GM18507 (cell line): ENCODE measurements at regions not wholly inside any gene's neighbourhood (a gene's known extent, or its start where the extent isn't known, plus 50 kb on each side); places are given as distances from the start of the nearest gene placed in this dataset.

Experiments
- DNase-seq: peaks from one replicate; pipeline ENCODE4 v3.0.0; 2011; ENCODE audit warnings: low read depth; ENCODE audit not compliant: insufficient read length; ENCODE audit errors: extremely low spot score
- FAIRE-seq: peaks from 2 replicates; lab custom pipeline; 2011; peaks lifted over from hg19 to GRCh38; lab: Jason Lieb, UNC

DNA sequence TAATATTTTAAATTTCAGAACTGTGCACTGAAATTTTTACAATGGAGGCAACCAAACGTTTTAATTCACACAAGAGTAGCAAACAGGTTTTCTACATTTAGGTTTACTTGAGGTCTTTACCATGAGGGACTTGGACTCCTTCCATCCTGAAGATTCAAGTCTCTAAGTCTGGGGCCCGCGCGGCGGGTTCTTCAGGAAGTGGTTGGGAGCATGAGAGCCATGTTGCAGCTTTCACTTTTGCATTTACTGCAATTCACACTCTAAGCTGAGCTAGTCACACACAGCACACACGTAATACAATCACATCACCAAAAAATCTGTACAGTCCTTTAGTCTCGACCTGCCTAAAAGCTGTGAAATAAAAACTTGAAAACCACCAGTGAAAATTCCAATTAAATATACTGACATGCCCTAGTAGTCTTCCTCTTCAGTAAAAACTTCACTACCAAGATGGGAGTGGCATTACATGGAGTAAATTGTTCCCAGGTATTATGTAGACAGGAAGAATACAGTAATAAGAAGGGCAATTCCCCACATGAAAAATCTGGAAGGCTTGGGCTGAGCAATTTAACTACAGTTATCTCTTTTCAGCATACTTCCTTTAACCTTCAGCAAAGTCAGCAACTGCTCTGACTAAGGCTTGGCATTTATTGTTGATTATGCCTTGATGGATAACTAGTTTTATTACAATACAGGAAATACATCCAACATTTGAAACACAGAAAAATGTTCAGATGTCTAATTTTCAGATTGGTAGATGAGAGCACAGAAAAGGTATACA is 571.1 kb upstream of the DIPK2B start:
- no peak for DNase-seq
- FAIRE-seq = peak; percentile 90

DNA sequence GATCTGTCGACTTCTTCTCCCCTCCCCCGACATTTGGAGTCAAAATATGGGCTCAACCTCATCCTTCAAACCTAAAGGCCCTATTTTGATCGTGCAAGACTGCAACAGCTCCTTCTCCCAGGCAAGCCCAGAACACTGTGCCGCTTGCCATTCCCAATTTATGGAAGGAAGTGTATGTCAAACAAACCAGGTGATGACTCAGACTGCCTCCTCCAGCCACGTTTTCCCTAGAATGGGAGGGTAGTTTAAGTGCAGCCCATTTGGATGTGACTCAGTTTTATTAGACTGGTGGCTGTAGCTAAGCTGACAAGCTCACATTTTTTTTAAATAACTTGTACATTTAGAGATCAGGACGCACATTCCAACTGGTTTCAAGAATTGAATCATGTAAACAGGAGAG is 570.4 kb upstream of the DIPK2B start:
- FAIRE-seq = peak; percentile 59
- no peak for DNase-seq

DNA sequence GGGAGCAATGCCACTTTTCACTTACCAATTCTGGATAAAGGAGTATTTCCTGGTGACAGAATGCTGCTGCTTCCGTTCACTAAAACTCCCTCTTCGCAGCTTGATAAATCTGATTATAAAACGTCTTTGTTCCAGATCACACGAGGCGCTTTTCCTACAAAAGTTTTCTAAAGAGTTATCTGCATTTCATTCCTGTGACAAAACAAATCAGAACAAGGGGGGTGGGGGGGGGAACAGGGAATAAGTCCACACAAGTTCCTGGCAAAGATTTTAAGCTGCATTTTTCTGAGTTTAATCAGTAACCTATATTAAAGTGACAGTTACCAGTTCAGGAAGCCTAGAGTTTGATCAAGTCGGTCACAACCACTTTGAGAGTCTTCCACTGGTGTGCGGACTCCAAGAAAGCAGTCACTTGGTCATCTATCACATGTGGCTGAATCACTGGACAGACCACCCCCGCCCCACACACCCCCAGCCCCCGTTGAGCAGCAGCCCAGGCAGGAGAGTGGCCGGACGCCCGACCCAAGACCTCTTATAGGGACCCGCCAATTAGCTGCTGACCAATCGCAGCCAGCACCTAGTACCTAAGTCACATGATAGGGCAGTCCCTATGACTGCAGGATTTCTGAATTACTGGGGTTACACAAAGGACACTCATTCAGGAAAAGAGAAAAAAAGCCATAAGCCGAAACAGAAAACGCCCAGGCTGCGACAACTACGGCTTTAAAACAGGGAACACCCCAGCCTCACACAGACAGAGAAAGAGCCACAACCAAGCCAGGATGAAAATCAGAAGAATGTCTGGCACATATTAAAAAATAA is 569.3 kb upstream of the DIPK2B start:
- peak; percentile 36 for DNase-seq

DNA sequence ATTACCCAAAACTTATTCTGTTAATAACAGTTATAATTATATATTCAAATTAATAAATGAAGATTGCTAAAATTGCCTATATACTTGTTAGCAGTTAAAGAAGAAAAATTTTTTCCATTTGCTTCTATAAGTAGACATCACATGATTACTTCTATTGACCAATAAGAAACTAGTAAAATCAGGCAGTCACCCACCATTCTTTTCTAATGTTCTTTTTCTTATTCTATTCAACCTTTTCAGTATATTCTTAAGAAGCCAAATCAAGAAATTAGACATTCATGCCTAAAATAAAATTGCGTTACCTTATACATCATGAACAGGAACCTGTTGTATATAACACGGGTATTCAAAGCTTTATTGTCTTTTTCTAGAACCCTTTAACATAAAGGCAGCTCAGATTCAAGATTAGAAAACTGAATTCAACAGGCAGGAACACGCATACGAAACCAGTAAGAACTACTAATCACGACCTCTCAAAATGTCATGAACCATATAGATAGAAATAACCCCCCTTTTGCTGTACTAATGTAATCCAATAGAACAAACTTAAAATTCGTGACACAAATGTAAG is 568.1 kb upstream of the DIPK2B start:
- DNase-seq (no peak), FAIRE-seq (peak; percentile 68)

More for the DNA sequence above, 569.3 kb upstream of the DIPK2B start:
- FAIRE-seq = peak; percentile 94

DNA sequence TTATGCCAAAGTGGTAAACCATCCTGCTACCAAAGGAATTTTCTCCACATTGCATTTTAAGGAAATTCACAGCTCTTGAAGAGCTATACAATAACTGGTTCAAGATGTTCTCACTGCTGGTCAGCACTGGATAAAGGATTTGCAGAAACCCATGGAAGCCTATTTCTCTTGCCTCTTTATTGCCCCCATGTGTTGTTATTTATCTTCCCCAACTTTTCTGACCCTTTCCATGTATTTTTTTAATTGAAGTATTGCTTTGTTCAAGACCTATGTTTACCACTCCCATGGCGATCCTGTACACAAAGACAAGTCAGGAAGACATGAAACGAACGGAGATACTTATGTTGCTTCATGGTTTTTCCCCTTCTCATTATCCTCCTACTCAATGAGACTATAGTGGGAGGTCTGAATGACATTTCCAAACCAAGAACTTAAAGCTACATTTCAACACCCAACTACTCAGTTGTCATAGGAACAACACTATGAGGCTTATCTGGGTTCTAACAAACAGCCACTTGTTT is 566.4 kb upstream of the DIPK2B start:
- FAIRE-seq (no peak), DNase-seq (no peak)

DNA sequence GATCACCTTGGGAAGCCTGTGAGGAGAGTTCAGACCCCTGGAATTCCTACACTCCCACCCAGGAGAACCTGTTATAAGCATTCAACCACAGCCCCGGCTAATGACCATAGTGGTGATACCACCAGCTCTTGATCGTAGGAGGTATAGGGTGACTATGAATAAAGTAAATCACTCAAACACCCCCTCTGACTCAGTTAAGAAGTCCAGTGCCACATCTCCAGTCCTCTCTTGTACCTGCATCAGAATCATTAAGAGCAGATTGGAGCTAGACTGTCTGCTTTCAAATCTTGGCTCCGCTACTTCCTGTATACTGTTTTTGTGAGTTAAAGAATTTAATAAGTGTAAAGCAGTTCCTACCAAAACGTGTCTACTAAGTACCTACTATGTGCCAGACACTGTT is 565.1 kb upstream of the DIPK2B start:
- FAIRE-seq (no peak), DNase-seq (no peak)

DNA sequence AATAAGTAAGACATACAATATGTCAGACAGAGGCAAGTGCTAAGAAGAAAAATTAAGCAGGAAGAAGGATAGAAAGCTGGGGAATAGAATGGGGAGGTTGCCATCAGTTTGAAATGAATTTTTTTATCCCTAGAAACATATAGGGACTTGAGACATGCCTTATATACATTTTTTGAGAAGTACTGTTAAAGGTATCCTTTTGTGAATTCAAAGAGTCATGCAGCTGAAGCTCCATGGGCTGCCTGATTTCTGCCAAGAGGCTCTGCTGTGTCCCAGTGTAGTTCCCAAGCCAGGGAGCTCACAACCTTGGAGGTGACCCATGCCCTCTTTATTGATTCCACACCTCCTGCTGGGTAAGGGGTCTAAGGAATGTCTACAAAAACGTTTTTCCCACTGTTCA is 564.6 kb upstream of the DIPK2B start:
- DNase-seq = no peak
- FAIRE-seq = peak; percentile 5

DNA sequence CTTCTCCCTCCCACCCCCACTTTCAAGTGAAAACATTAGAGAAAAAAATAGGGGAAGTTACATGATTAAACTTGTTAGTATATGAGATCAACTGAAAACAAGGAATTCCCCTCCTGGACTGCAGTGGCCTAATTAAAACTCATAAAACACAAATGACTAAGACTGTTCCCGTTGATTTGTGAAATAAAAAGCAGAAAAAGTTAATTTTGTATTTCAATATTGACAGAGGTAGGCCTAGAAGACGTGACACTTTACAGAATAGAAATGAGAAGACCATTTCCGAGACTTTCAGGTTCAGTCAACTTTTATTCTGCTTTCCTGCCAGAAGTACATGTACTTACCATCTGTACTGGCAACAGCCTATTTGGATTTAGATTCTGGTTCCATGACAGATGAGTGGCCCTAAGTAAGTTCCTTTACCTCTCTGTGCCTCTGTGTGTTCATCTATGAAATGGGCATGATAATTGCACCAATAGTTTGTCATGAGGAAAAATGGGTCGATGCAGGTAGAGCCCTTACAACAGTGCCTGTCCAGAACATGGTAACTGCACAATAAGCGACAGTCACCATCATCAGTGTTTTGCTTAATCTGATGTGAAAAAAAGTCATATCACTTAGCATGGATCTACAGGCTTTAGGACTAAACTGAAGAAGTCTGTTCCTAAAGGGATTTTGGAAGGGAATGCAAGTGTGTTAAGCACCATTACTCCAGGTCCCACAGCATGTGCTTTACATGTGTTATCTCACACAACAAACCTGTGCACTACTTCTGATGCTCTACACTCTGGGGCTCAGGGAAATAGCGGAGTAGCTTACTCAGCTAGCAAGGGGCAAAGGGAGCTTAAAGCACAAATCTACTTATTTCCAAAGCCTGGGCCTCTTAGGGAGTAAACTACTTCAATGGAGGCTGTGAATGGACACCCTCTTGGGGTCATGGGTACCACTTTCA is 562.3 kb upstream of the DIPK2B start:
- no peak for DNase-seq
- peak; percentile 56 for FAIRE-seq

DNA sequence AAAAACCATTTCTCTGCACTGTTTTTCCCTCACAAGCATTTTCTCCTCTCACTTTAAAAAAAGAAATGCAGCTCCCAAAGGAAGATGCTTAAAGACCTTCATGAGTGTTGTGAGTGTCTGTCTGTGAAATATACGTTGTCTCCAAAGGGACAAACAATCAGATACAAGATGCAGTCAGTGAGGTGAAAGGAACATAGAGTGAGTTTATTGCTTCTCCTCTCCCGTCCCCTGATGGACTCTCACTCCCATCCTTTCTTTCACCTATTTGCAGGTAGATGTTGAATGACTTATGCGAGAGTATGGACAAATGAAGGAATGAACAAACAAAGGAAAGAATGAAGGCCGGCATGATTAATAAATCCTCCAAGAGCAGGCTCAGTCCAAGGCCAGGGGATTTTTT is 561.2 kb upstream of the DIPK2B start:
- DNase-seq = no peak
- no peak for FAIRE-seq

DNA sequence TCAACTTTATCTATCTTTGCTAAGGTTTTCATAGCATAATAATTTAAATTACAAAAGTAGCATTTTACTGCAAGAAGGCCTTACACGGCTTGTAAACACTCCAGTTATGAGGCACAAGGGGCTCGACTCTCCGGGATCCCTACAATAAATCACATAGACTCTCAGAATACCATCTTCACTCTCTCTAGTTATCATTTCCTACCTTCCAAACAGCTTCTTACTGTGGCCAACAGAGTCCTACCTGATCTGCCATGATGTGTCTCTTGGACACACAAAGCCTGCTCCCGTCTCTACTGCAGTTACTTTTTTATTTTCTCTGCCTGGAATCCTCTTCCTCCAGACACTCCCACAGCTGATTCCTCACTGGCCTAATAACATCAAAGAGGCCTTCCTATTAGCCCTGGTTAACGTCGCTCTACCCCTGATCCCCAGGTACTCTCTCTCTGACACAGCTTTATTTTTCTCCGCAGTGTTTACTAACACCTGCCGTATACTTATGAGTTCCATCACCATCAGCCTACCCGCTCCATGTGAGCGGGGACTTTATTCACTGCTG is 559.6 kb upstream of the DIPK2B start:
- FAIRE-seq = peak; percentile 15

DNA sequence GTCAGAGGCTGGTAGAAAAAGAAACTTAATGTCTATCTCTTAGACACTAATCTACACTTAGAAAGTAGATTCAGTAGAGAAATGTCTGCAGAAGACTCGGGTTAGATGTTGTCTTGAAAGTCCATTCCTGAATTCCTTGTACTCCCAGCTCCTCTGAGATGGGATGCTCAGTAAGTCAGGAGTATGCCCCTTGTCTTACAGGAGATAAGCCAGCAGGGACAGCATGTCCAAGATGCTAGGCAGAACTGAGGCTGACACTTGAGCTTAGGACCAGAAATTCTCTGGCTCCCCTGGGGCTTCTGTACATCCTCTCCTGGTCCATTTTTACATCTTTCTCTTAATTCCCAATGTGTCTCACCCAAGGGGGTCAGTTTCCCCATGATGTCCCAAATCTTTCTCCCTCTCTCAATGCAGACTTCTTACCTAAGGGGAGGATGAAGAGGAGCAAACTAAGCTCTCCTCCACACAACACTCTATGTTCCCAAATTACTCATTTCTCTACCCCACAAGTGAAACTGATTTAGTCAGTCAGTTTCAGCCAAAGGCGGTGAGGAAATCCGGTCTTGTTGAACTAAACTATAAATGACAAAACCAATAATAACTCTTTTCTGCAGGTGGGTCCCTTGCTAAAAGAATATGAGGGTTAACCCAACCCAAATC is 558.2 kb upstream of the DIPK2B start:
- DNase-seq (no peak), FAIRE-seq (peak; percentile 88)

More for the DNA sequence above, 559.6 kb upstream of the DIPK2B start:
- no peak for DNase-seq

DNA sequence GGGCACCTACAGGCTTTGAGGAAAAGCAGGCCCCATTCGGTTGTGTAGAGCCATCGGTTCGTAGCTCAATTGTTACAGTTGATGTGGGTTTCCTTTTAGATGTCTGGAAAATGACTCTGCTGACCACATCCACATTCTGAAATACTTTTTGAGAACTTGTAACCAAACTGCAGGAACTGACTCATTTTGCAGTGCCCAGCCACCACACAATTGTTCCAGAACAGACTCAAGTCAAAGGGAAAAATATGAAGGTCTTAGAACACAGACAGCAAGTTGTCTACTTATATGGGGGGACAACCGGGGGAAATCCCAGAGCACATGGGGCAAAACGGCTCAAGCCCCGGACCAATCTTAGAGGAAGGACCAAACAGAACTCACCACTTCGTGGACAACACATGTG is 557.6 kb upstream of the DIPK2B start:
- no peak for DNase-seq
- FAIRE-seq = peak; percentile 97

DNA sequence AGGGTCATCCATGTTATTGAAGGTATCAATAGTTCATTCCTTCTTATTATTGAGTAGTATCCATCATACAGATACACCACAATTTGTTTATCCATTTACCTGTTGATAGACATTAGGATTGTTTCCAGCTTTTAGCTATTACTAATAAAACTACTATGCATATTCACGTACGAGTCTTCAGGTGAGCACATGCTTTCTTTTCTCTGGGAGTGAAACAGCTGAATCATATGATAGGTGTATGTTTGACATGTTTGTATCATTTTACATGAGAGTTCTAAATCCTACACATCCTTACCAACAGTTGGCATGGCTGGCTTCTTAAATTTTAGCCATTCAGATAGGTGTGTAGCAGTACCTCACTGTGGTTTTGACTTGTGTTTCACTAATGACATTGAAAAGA is 556.6 kb upstream of the DIPK2B start:
- FAIRE-seq = peak; percentile 39
- no peak for DNase-seq

DNA sequence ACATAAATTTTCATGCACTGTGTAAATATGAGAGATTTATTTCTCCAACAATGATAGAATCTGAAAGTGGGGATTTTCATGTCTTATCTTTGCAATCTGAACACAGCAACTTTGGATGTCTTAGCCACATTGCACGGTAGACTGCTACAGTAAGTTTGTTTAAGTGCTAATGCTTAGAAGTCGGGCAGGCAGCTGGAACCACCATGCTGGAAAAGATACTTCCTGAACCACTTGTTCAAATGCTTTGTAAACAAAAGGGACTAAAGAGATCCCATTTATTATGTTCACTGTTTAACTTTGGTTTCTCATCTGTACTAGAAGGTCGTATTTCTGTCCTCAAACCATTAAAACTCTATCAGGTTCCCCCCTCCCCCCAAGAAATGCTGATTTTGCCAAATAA is 555.9 kb upstream of the DIPK2B start:
- no peak for DNase-seq
- FAIRE-seq = no peak

DNA sequence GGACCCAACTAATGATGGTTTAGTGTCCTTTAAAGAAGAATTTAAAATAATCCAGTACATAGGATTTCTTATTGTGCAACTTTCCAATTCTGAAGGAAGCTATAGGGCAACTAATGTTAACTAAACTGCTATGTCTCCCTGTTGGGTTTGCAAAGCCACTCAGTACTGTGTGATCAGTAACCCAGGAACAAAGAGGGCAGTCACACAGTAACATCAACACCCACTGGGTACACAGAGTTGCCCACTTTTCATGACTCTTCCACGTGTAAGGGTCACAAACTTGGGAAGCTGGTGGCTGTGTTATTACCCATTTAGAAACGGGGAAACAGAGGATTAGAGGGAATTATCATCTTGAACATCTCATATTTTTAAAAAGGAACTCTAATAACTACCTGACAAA is 555.0 kb upstream of the DIPK2B start:
- DNase-seq (no peak), FAIRE-seq (peak; percentile 12)

DNA sequence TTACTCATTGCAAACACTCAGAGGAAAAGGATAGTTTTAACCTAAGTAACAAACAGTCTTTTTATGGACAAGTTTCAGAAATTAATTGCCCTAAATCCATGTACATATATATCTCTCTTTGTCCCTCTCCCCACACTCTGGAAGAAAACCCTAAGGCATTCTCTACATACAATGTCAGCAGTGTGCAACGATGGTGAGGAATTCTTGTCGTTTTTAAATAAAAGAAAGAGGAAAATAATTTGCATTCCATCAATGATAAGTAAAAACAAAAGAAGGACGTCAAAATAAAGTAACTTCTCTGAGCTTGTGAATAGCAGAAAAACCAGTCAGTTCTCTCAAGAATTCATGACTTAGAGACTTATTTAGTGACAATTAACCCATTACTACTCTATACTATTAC is 550.5 kb upstream of the DIPK2B start:
- DNase-seq (no peak), FAIRE-seq (no peak)

DNA sequence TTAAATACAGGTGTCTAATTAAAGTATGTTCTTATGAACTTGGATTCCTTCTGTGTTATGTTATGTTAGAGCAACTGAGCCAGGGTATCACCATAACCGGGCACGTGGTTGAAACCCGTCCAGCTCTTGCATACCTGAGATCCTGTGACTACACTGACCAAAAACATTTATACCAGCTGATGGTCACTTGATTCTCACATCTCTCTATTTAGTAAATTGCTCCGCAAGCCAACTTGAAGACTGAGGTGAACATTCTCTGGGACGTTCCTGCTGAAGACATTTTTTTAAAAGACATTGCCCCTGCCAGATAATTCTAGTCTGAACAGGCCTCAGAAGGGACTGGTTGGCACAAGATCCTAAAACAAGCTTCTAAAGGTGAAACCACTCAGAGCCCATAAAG is 550.0 kb upstream of the DIPK2B start:
- DNase-seq (no peak), FAIRE-seq (no peak)

DNA sequence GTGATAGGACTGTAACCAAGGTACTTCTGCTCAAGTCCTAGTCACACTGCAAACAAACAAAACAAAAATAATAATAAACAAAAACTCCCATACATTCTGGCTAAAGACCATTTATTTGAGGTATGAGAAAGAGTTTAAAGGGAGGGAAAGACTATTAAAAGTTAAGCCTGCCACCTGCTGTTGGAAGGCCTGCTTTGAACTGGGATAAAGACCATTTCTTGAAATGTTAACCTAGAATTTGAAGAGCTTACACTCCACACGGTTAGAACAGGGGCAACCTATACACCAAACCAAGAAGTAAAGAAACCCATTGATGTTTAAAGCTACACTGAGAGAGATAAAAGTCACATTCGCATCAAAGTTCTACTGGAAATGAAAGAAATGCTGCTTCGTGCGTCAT is 548.7 kb upstream of the DIPK2B start:
- DNase-seq = no peak
- FAIRE-seq = peak; percentile 36
